ENCODE measurements at regions not wholly inside any gene's neighbourhood (a gene's known extent, or its start where the extent isn't known, plus 50 kb on each side); places are given as distances from the start of the nearest gene placed in this dataset.
A peak's percentile ranks its signal among the peaks of the same experiment; 100 is the strongest.

- TF ChIP-seq CTCF (conservative IDR thresholded peaks at IDR 0.05 in 1 of 2, IDR thresholded peaks at IDR 0.05 in 1 of 2; ENCODE audit: low read depth in 1 of 2, low read length in 2 of 2) (peak; percentile 67 to 84), EZH2 (IDR thresholded peaks at IDR 0.05; ENCODE audit: low read length, missing control alignments) (no peak)
Measured at GRCh38 chr6:119978274-119978889, 628.8 kb upstream of the MAN1A1 start.
